Vagina (tissue), 2 donors: ENCODE measurements at regions not wholly inside any gene's neighbourhood (a gene's known extent, or its start where the extent isn't known, plus 50 kb on each side); places are given as distances from the start of the nearest gene placed in this dataset.

Experiments
- DNase-seq, 2 donors: peaks; one replicate each; pipeline ENCODE4 v3.0.0-alpha.2; 2017; ENCODE audit errors: extremely low spot score in 2 of 2
- H3K27ac ChIP-seq: fragments of 200-600 bp; sonication (generic); one replicate; pipeline ENCODE4 v1.5.1; 2019
- H3K27me3 ChIP-seq: fragments of 200-600 bp; sonication (generic); one replicate; pipeline ENCODE4 v1.5.1; 2019
- H3K36me3 ChIP-seq, 2 donors: fragments of 200-600 bp; sonication (generic); one replicate each; pipeline ENCODE4 v1.5.1; 2017 to 2019
- H3K4me1 ChIP-seq: fragments of 200-600 bp; sonication (generic); one replicate; pipeline ENCODE4 v1.5.1; 2019
- H3K4me3 ChIP-seq, 2 donors: fragments of 200-600 bp; sonication (generic); 1 replicate in 1 of 2; 2 replicates in 1 of 2; pipeline ENCODE4 v1.5.1; 2016 to 2019
- H3K9me3 ChIP-seq: fragments of 200-600 bp; sonication (generic); one replicate; pipeline ENCODE4 v1.5.1; 2019
- CTCF ChIP-seq, 3 experiments: fragments of 450-650 bp in 2 of 3; fragments of 200-600 bp in 1 of 3; sonication (generic) in 1 of 3; IDR thresholded peaks; one replicate each; pipeline ENCODE4 v1.5.1; 2017 to 2019; ENCODE audit warnings: antibody characterized with exemption in 3 of 3, mild to moderate bottlenecking in 2 of 3, moderate library complexity in 2 of 3
- POLR2A ChIP-seq, 2 donors: fragments of 450-650 bp; IDR thresholded peaks; one replicate each; pipeline ENCODE4 v1.6.1; 2017; ENCODE audit warnings: antibody characterized with exemption in 2 of 2, mild to moderate bottlenecking in 2 of 2, moderate library complexity in 2 of 2
- POLR2AphosphoS5 ChIP-seq, 2 donors: sonication (generic); formaldehyde crosslinking; IDR thresholded peaks; one replicate each; pipeline ENCODE4 v1.9.0; 2017; ENCODE audit warnings: antibody characterized with exemption in 2 of 2, mild to moderate bottlenecking in 2 of 2, low read depth in 1 of 2; ENCODE audit not compliant: insufficient read depth in 1 of 2
- intact Hi-C: fragments of 100-400 bp; cut with DNase I; formaldehyde crosslinking; loops from one replicate; pipeline ENCODE4 v1.15.1; 2023

- no peak overlapping the region for H3K27ac ChIP-seq
- H3K36me3 ChIP-seq = no peaks in the 10 kb centered on the region
- no peaks in the 10 kb centered on the region for H3K9me3 ChIP-seq
- H3K4me1 ChIP-seq = no peaks in the 10 kb centered on the region
- DNase-seq = no peak
- TF ChIP-seq POLR2AphosphoS5 (IDR thresholded peaks at IDR 0.05; ENCODE audit: insufficient read depth in 1 of 2, low read depth in 1 of 2) (no peak), POLR2A (IDR thresholded peaks at IDR 0.05) (no peak), CTCF (IDR thresholded peaks at IDR 0.05) (no peak)
- intact Hi-C loops = no loop called here
- H3K27me3 ChIP-seq = no peaks in the 10 kb centered on the region
- no peak overlapping the region for H3K4me3 ChIP-seq
Observed at GRCh38 chr1:65554829-65555228, 134.4 kb downstream of the LEPR start.

- no peak overlapping the region for H3K4me3 ChIP-seq
- no peak overlapping the region for H3K27ac ChIP-seq
- no peaks in the 10 kb centered on the region for H3K36me3 ChIP-seq
- TF ChIP-seq POLR2A (IDR thresholded peaks at IDR 0.05) (no peak), CTCF (IDR thresholded peaks at IDR 0.05) (no peak), POLR2AphosphoS5 (IDR thresholded peaks at IDR 0.05; ENCODE audit: insufficient read depth in 1 of 2, low read depth in 1 of 2) (no peak)
- DNase-seq = no peak
- no peaks in the 10 kb centered on the region for H3K4me1 ChIP-seq
- no peaks in the 10 kb centered on the region for H3K9me3 ChIP-seq
- intact Hi-C loops = no loop called here
- H3K27me3 ChIP-seq = no peaks in the 10 kb centered on the region
Observed at GRCh38 chr1:65558215-65558614, 137.7 kb downstream of the LEPR start.

GRCh38 chr1:65564493-65564892 lies 144.0 kb downstream of the LEPR start:
- Histone ChIP-seq H3K4me3 (no peak overlapping the region), H3K4me1 (no peaks in the 10 kb centered on the region), H3K27me3 (no peaks in the 10 kb centered on the region), H3K36me3 (peaks cover 0 to 6% of the 10 kb centered on the region in 2 donors), H3K27ac (no peak overlapping the region), H3K9me3 (no peaks in the 10 kb centered on the region)
- TF ChIP-seq POLR2AphosphoS5 (IDR thresholded peaks at IDR 0.05; ENCODE audit: insufficient read depth in 1 of 2, low read depth in 1 of 2) = no peak
- no peak for TF ChIP-seq CTCF (IDR thresholded peaks at IDR 0.05)
- TF ChIP-seq POLR2A (IDR thresholded peaks at IDR 0.05) = no peak
- no peak for DNase-seq
- intact Hi-C loops = no loop called here

- no peak for DNase-seq
- Histone ChIP-seq H3K4me3 (no peak overlapping the region), H3K4me1 (no peaks in the 10 kb centered on the region), H3K27me3 (no peaks in the 10 kb centered on the region), H3K9me3 (no peaks in the 10 kb centered on the region), H3K36me3 (peaks cover 0 to 6% of the 10 kb centered on the region in 2 donors), H3K27ac (no peak overlapping the region)
- intact Hi-C loops = no loop called here
- TF ChIP-seq POLR2AphosphoS5 (IDR thresholded peaks at IDR 0.05; ENCODE audit: insufficient read depth in 1 of 2, low read depth in 1 of 2) = no peak
Observed at GRCh38 chr1:65568285-65568684, 147.8 kb downstream of the LEPR start.

GRCh38 chr1:65572701-65573421 lies 152.4 kb downstream of the LEPR start:
- no peak for DNase-seq
- Histone ChIP-seq H3K27me3 (no peaks in the 10 kb centered on the region), H3K4me3 (no peak overlapping the region), H3K9me3 (no peaks in the 10 kb centered on the region), H3K27ac (no peak overlapping the region), H3K4me1 (no peaks in the 10 kb centered on the region), H3K36me3 (no peaks in the 10 kb centered on the region)
- intact Hi-C loops = no loop called here
- no peak for TF ChIP-seq POLR2A (IDR thresholded peaks at IDR 0.05)
- TF ChIP-seq POLR2AphosphoS5 (IDR thresholded peaks at IDR 0.05; ENCODE audit: insufficient read depth in 1 of 2, low read depth in 1 of 2) = no peak
- no peak for TF ChIP-seq CTCF (IDR thresholded peaks at IDR 0.05)
